ENCODE measurements at regions not wholly inside any gene's neighbourhood (a gene's known extent, or its start where the extent isn't known, plus 50 kb on each side); places are given as distances from the start of the nearest gene placed in this dataset.
A peak's percentile ranks its signal among the peaks of the same experiment; 100 is the strongest.

GRCh38 chr11:134008634-134009071 lies 51.9 kb upstream of the IGSF9B start:
- DNase-seq (ENCODE audit: missing footprints) (no peak), ATAC-seq (peak; percentile 15)
- intact Hi-C loops (cut with DNase I) = no loop called here

- intact Hi-C loops (cut with DNase I) = no loop called here
- ATAC-seq = no peak
- DNase-seq (ENCODE audit: missing footprints) = no peak
These were observed 55.4 kb upstream of the JAM3 start for GRCh38 chr11:134013518-134013917.

- DNase-seq (ENCODE audit: missing footprints) (no peak), ATAC-seq (peak; percentile 76)
- intact Hi-C loops (cut with DNase I) = loop anchor here (1.0 kb wide), 1 partner anchor 31 kb away; no protein-coding TSS in a partner anchor
These were observed 54.4 kb upstream of the JAM3 start for GRCh38 chr11:134014511-134014910.

- ATAC-seq (peak; percentile 67), DNase-seq (ENCODE audit: missing footprints) (no peak)
- intact Hi-C loops (cut with DNase I) = no loop called here
These were observed 53.3 kb upstream of the JAM3 start for GRCh38 chr11:134015556-134015955.

GRCh38 chr11:134017511-134018430 lies 51.1 kb upstream of the JAM3 start:
- ATAC-seq = no peak
- intact Hi-C loops (cut with DNase I) = no loop called here
- no peak for DNase-seq (ENCODE audit: missing footprints)
